ENCODE measurements at regions not wholly inside any gene's neighbourhood (a gene's known extent, or its start where the extent isn't known, plus 50 kb on each side); places are given as distances from the start of the nearest gene placed in this dataset.

DNA sequence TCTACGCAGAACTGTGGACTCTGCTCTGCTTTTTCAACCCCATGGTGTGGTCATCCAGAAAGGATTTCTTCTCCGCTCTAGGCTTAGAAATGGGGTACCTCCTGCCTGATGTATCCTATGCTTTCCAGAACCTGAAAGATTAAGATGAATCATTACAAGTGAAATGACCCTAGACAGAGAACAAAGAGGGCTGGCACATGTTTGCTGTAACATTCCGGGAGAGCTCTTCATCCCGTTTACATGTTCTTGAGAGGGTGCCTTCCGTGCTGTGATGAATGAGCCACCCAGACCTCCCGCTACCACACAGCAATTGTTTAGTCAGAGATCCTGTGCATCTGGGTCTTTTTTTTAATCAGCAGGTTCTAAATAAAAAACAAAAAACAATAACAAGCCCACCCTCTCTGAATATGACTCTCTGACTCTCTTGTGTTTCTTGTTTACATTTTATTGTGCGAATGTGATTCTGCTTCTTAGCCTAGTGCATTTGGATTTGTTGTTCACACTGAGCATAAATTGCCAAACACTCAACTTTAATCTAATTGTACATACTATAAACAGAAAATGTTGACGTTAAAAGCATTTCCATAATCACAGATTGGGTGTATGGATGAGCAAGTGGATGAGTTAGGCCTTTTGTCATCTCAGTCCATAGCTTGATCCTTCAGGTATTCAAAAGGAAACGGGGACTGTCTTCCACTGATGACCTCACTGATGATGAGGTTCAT lies 87.1 kb downstream of the GPR88 start:
- Histone ChIP-seq H4K8ac (ENCODE audit: extremely low read depth, insufficient read depth, low read length) (no peak overlapping the region), H3K4me1 (replicated peaks in 1 of 4; ENCODE audit: control insufficient read depth in 3 of 4, insufficient read depth in 4 of 4, low read length in 3 of 4) (peaks cover 0 to 7% (median 1%) of the 10 kb centered on the region in 4 experiments; a peak in 1 of 7 replicates), H4K20me1 (replicated peaks in 1 of 2; ENCODE audit: control insufficient read depth in 1 of 2, insufficient read depth in 2 of 2, low read length in 2 of 2) (no peaks in the 10 kb centered on the region), H2BK20ac (ENCODE audit: low read length) (no peak overlapping the region), H3K79me1 (ENCODE audit: low read depth, low read length) (no peaks in the 10 kb centered on the region), H3K18ac (ENCODE audit: extremely low read depth, low read length) (no peak overlapping the region), H3K56ac (replicated peaks; ENCODE audit: insufficient read length, low read depth, low read length) (no peak overlapping the region), H2BK12ac (ENCODE audit: low read depth, low read length) (no peak overlapping the region), H3K79me2 (ENCODE audit: control insufficient read depth in 1 of 2, insufficient read depth in 2 of 2, low read length in 2 of 2) (no peaks in the 10 kb centered on the region), H3K9ac (replicated peaks in 1 of 4; ENCODE audit: extremely low read depth in 1 of 4, low read depth in 3 of 4, low read length in 3 of 4) (no peak overlapping the region), H3K9me3 (ENCODE audit: insufficient read depth in 2 of 2, low read depth in 1 of 2, low read length in 1 of 2) (no peaks in the 10 kb centered on the region), H2AK5ac (ENCODE audit: low read depth, low read length) (no peak overlapping the region), H3K27me3 (replicated peaks in 1 of 4; ENCODE audit: control insufficient read depth in 3 of 4, extremely low read depth in 1 of 4, insufficient read depth in 3 of 4, low read length in 3 of 4) (no peaks in the 10 kb centered on the region), H3K4me2 (ENCODE audit: insufficient read depth in 1 of 2, low read depth in 2 of 2, low read length in 2 of 2) (no peak overlapping the region), H2BK15ac (ENCODE audit: low read length) (no peak overlapping the region), H2AFZ (ENCODE audit: low read length) (no peak overlapping the region; the same call in 1 of the 2 replicates), H3K23ac (ENCODE audit: insufficient read length) (no peak overlapping the region), H2BK5ac (ENCODE audit: low read depth, low read length) (no peak overlapping the region), H4K91ac (replicated peaks; ENCODE audit: insufficient read length, low read length) (no peak overlapping the region), H4K5ac (ENCODE audit: insufficient read length, low read depth, low read length) (no peak overlapping the region), H3K4me3 (ENCODE audit: extremely low read depth in 1 of 4, insufficient read depth in 2 of 4, low read depth in 3 of 4, low read length in 4 of 4) (no peak overlapping the region), H3K14ac (ENCODE audit: insufficient read length) (no peak overlapping the region), H3K36me3 (ENCODE audit: control insufficient read depth in 2 of 4, insufficient read depth in 4 of 4, low read length in 3 of 4) (no peaks in the 10 kb centered on the region), H3K23me2 (ENCODE audit: low read depth, low read length) (no peaks in the 10 kb centered on the region; the same call in 1 of the 2 replicates), H2BK120ac (replicated peaks; ENCODE audit: low read depth, low read length) (no peak overlapping the region), H3K4ac (replicated peaks; ENCODE audit: insufficient read length, low read depth, low read length) (no peak overlapping the region), H3K27ac (ENCODE audit: low read depth, low read length) (no peak overlapping the region)
- TF ChIP-seq RFX5 (IDR thresholded peaks at IDR 0.05; ENCODE audit: borderline replicate concordance, low read depth, low read length) (no peak), CHD2 (IDR thresholded peaks at IDR 0.05; ENCODE audit: low read length) (no peak), NRF1 (IDR thresholded peaks at IDR 0.05; ENCODE audit: low read depth, low read length) (no peak)
- POLR2A ChIA-PET (ENCODE audit: partially characterized antibody), result no interaction called here
- CTCF ChIA-PET (ENCODE audit: partially characterized antibody), result interaction anchor here (0.6 kb wide), 1 partner anchor 41 kb away, joined by 4 read pairs; no protein-coding TSS in a partner anchor
- DNase-seq (ENCODE audit: low read depth in 1 of 2, low spot score in 2 of 2) (no peak), FAIRE-seq (no peak)
- 90% methylated on average over 9 of the region's 9 CpGs; no CpG with 5 or more reads in 1 of the 2 experiments for WGBS, 2 experiments (ENCODE audit: extremely low coverage in 1 of 2, insufficient coverage in 1 of 2, insufficient read length in 1 of 2, insufficient replicate concordance in 2 of 2, low coverage in 1 of 2, low lambda C conversion rate in 2 of 2, missing lambda C conversion rate in 1 of 2)

Data from H1 (cell line).